Stimulated activated naive B cell treated with anti-CD40 and anti-IgM and Interleukin-4, amounts not matched to agents 10 μg/mL and 1 μg/mL and 100 μg/mL, for 72 hours (primary cell): ENCODE measurements at regions not wholly inside any gene's neighbourhood (a gene's known extent, or its start where the extent isn't known, plus 50 kb on each side); places are given as distances from the start of the nearest gene placed in this dataset.
A peak's percentile ranks its signal among the peaks of the same experiment; 100 is the strongest.
"Not testable (repeated sequence)": the region's sequence is repeated elsewhere in the genome, so short reads cannot be mapped to it uniquely, and the experiment has no call there.

Experiments used
- ATAC-seq, 2 donors: fragments of 150-1000 bp; cut with Tn5 transposase; replicated peaks; 2 replicates each; pipeline ENCODE4 v1.10.0; 2021; ENCODE audit warnings: moderate library complexity in 1 of 2
- DNase-seq: peaks from one replicate; pipeline ENCODE4 v3.0.0; 2021
- H3K27ac Mint-ChIP-seq: one replicate; pipeline ENCODE4 v1.8.0; 2022; ENCODE audit warnings: mild to moderate bottlenecking, mixed read lengths
- H3K27me3 Mint-ChIP-seq, 2 donors: one replicate each; pipeline ENCODE4 v1.8.0; 2022; ENCODE audit warnings: mixed read lengths in 2 of 2
- H3K36me3 Mint-ChIP-seq, 2 donors: one replicate each; pipeline ENCODE4 v1.8.0; 2022; ENCODE audit warnings: mixed read lengths in 2 of 2, mild to moderate bottlenecking in 1 of 2
- H3K4me1 Mint-ChIP-seq, 2 donors: one replicate each; pipeline ENCODE4 v1.8.0; 2022; ENCODE audit warnings: mixed read lengths in 2 of 2, mild to moderate bottlenecking in 1 of 2
- H3K4me3 Mint-ChIP-seq, 2 donors: one replicate each; pipeline ENCODE4 v1.8.0; 2022; ENCODE audit warnings: mild to moderate bottlenecking in 2 of 2, mixed read lengths in 2 of 2, moderate library complexity in 1 of 2
- H3K9me3 Mint-ChIP-seq, 2 donors: one replicate each; pipeline ENCODE4 v1.8.0; 2022; ENCODE audit warnings: mixed read lengths in 2 of 2, mild to moderate bottlenecking in 1 of 2

DNA sequence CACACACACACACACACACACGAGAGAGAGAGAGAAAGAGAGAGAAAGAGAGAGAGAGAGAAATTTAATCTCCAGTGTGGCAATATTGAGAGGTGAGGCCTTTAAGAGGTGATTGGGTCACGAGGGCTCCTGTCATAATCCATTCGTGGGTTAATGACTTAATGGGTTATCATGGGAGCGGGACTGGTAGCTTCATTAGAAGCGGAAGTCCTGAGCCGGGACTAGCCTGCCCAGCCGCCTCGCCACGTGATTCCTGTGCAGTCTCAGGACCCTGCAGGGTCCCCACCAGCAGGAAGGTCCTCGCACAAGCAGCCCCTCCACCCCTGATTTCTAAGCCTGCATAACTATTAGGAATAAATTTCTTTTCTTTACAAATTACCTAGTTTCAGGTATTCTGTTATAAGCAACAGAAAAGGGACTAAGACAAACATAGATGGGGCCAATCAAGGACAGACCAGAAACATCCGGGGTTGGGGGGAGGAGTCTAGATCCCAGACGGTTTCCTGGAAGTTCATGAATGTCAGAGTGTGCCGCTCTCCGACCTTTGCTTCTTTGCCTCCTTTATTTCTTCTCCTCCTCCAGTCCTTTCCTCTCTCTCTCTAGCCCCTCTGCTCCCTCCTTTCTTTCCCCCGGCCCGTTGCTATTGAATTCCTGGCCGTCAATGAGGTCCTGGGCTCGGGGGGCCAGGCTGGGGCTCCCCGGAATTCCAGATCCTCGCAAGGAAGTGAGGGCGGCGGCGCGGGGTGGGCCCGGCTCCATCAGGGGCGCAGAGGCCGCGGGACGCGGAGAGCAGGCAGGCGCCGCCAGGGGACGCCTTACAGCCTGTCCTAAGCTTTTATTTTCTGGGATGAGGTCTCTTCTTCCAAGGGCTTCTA, 146.8 kb downstream of the CYP26A1 start:
- DNase-seq = no peak
- H3K9me3 Mint-ChIP-seq = no peaks in the 10 kb centered on the region
- ATAC-seq = no peak
- H3K27ac Mint-ChIP-seq = no peak overlapping the region
- peaks cover 0 to under 1% of the 10 kb centered on the region in 2 donors for H3K27me3 Mint-ChIP-seq
- no peaks in the 10 kb centered on the region for H3K4me1 Mint-ChIP-seq
- H3K4me3 Mint-ChIP-seq = no peak overlapping the region
- H3K36me3 Mint-ChIP-seq = no peaks in the 10 kb centered on the region

GRCh38 chr10:93221171-93221496, 147.4 kb downstream of the CYP26A1 start:
- no peaks in the 10 kb centered on the region for H3K36me3 Mint-ChIP-seq
- no peak overlapping the region for H3K27ac Mint-ChIP-seq
- no peaks in the 10 kb centered on the region for H3K4me1 Mint-ChIP-seq
- H3K9me3 Mint-ChIP-seq = no peaks in the 10 kb centered on the region
- DNase-seq (no peak), ATAC-seq (no peak)
- no peak overlapping the region for H3K4me3 Mint-ChIP-seq
- peaks cover 0 to 6% of the 10 kb centered on the region in 2 donors for H3K27me3 Mint-ChIP-seq

DNA sequence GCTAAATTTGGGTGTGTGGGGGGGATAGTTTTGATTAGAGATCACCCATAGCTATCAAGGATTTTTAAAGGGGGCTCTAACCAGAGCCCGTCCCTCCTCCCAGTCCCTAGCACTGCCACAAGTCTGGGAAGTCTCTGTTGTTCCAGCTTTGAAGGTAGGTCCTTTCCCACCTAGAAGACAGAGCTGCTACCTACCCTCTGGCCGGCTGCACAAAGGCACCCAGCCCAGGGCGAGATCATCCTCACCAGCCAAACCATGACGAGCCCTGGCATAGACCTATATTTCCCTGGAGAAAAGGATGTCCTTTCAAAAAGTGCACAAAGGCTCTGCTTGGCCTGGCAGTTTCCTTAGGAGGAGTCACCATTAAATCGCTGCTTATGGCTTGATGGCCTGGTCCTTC, 147.8 kb downstream of the CYP26A1 start:
- Mint-ChIP-seq H3K4me1 (no peaks in the 10 kb centered on the region), H3K9me3 (no peaks in the 10 kb centered on the region), H3K27me3 (peaks cover 0 to 7% of the 10 kb centered on the region in 2 donors), H3K36me3 (no peaks in the 10 kb centered on the region), H3K27ac (no peak overlapping the region), H3K4me3 (no peak overlapping the region)
- ATAC-seq = no peak
- DNase-seq = no peak

DNA sequence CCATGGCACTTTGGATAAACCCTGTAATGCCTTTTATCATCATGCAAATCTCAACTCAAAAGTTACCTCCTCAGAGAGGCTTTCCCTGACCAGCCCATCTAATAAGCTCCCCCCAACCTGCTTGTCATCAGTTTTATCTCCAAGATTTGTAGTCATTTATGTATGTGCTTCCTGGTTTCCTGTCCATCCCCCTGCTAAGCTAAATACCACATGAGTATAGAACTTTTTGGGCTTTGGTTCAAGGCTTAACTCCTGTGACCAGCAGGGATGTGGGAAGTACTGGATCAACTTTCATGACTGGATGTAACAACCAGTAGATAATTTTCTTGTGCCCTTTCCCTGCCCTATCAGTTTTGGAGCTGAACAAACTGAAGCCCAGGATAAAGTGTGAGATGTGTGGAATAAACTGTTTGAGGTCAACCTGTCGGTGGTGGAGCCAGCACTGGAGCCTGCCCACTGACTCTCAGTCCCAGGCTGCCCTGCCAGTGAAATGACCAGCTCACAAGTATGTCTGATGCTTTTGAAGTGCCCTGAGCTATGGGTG, 148.6 kb downstream of the CYP26A1 start:
- no peaks in the 10 kb centered on the region for H3K36me3 Mint-ChIP-seq
- no peak for ATAC-seq
- no peaks in the 10 kb centered on the region for H3K4me1 Mint-ChIP-seq

DNA sequence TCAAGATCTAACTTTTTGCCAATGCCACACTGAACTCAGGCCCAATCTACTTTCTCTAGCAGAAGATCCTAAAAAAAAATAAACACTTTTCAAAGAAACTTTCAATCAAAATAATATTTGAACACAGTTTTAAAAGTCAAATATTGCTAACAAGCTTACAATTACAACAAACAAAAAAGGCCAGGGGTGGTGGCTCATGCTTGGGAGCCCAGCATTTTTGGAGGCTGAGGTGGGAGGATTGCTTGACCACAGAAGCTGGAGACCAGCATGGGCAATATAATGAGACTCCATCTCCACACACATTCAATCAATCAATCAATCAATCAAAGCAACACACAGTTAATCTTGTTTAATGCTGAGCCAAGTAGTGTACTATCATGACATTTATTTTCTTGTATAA, 149.2 kb downstream of the CYP26A1 start:
- Mint-ChIP-seq H3K27me3 (peaks cover 0 to 7% of the 10 kb centered on the region in 2 donors), H3K9me3 (no peaks in the 10 kb centered on the region), H3K36me3 (no peaks in the 10 kb centered on the region), H3K27ac (no peak overlapping the region), H3K4me1 (no peaks in the 10 kb centered on the region), H3K4me3 (no peak overlapping the region)
- ATAC-seq = no peak
- no peak for DNase-seq

More for the DNA sequence above, 148.6 kb downstream of the CYP26A1 start:
- no peak overlapping the region for H3K4me3 Mint-ChIP-seq
- H3K27me3 Mint-ChIP-seq = peaks cover 0 to 7% of the 10 kb centered on the region in 2 donors
- no peaks in the 10 kb centered on the region for H3K9me3 Mint-ChIP-seq
- DNase-seq = no peak
- no peak overlapping the region for H3K27ac Mint-ChIP-seq

DNA sequence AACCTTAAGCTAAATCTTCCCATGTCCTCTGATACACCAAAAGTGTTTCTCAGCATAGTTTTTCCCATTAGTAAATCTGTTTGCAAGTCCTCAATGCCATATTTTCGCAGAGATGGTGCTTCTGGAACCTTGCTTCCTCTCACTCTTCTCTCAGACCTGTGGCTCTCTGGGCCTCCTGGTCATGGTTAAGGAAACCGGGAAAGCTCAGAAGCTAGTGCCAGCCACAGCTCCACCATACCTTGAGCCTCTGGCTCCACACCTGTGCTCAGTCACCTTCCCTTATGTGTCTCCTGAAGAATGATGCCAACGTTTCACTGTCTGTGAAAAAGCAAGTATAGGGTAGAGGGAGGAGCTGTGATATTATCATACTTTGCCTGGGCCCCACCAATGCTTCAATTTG, 149.6 kb downstream of the CYP26A1 start:
- no peak for ATAC-seq
- Mint-ChIP-seq H3K27me3 (peaks cover 0 to 7% of the 10 kb centered on the region in 2 donors), H3K4me1 (no peaks in the 10 kb centered on the region), H3K4me3 (no peak overlapping the region), H3K27ac (no peak overlapping the region), H3K9me3 (no peaks in the 10 kb centered on the region), H3K36me3 (no peaks in the 10 kb centered on the region)
- no peak for DNase-seq

GRCh38 chr10:93224005-93224779, 150.5 kb downstream of the CYP26A1 start:
- no peaks in the 10 kb centered on the region for H3K9me3 Mint-ChIP-seq
- peaks cover 0 to 7% of the 10 kb centered on the region in 2 donors for H3K27me3 Mint-ChIP-seq
- no peaks in the 10 kb centered on the region for H3K4me1 Mint-ChIP-seq
- ATAC-seq (peak; percentile 36 to 54), DNase-seq (no peak)
- H3K27ac Mint-ChIP-seq = no peak overlapping the region
- H3K4me3 Mint-ChIP-seq = no peak overlapping the region
- no peaks in the 10 kb centered on the region for H3K36me3 Mint-ChIP-seq

DNA sequence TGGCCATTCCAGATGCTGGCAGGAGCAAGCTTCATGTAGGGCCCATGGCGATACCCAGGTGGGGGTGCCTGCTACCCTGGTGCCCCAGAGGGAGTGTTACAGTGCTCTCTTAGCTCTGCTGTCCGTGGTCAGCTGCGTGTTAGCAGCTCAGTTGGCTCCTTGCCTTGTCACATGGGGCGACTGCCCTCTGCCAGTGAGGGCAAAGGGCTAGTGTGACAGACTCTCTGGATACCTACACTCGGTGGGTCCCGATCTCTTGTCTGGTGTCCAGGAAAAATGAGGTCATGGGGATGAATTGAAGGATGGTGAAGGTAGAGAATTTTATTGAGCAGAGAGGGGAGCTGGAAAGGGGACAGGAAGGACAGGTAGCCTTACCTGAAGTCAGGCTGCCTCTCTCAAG, 152.2 kb downstream of the CYP26A1 start:
- ATAC-seq = no peak
- H3K4me3 Mint-ChIP-seq = no peak overlapping the region

GRCh38 chr10:93226619-93227018, 152.9 kb downstream of the CYP26A1 start:
- H3K27me3 Mint-ChIP-seq = peaks cover 0 to 7% of the 10 kb centered on the region in 2 donors
- DNase-seq (no peak), ATAC-seq (no peak)
- H3K9me3 Mint-ChIP-seq = no peaks in the 10 kb centered on the region
- H3K27ac Mint-ChIP-seq = no peak overlapping the region
- no peaks in the 10 kb centered on the region for H3K4me1 Mint-ChIP-seq
- no peaks in the 10 kb centered on the region for H3K36me3 Mint-ChIP-seq
- H3K4me3 Mint-ChIP-seq = no peak overlapping the region

More for the DNA sequence above, 152.2 kb downstream of the CYP26A1 start:
- no peak for DNase-seq
- no peak overlapping the region for H3K27ac Mint-ChIP-seq
- peaks cover 0 to 7% of the 10 kb centered on the region in 2 donors for H3K27me3 Mint-ChIP-seq
- H3K9me3 Mint-ChIP-seq = no peaks in the 10 kb centered on the region
- no peaks in the 10 kb centered on the region for H3K4me1 Mint-ChIP-seq
- H3K36me3 Mint-ChIP-seq = no peaks in the 10 kb centered on the region

DNA sequence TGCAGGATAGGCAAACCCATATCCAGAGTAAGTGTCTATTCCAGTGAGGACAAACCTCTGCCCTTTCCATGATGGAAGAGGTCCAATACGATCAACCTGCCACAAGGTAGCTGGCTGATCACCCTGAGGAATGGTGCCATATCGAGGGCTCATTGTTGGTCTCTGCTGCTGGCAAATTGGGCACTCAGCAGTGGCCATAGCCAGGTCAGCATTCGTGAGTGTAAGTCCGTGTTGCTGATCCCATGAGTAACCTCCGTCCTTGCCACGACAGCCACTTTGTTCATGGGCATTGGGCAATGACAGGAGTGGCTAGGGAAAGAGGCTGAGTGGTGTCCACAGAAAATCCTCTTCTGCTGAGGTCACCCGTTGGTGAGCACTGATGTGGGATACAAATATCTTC, 156.9 kb downstream of the CYP26A1 start:
- H3K36me3 Mint-ChIP-seq, H3K27me3 Mint-ChIP-seq, DNase-seq, H3K27ac Mint-ChIP-seq, H3K4me1 Mint-ChIP-seq, H3K9me3 Mint-ChIP-seq, ATAC-seq, H3K4me3 Mint-ChIP-seq: not testable (repeated sequence)

DNA sequence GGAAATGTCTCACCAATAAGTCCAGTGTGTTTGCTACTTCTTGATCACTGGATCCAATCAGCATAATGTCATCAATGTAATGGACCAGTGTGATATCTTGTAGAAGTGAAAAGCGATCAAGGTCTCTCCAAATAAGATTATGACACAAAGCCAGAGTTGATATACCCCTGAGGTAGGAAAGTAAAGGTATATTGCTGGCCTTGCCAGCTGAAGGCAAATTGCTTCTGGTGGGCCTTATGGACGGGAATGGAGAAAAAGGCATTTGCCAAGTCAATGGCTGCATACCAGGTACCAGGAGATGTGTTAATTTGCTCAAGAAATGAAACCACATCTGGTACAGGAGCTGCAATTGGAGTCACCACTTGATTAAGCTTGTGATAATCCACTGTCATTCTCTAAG, 158.5 kb downstream of the CYP26A1 start:
- not testable (repeated sequence) for H3K36me3 Mint-ChIP-seq, H3K27ac Mint-ChIP-seq, H3K9me3 Mint-ChIP-seq, H3K4me1 Mint-ChIP-seq, H3K27me3 Mint-ChIP-seq, DNase-seq, ATAC-seq, H3K4me3 Mint-ChIP-seq

DNA sequence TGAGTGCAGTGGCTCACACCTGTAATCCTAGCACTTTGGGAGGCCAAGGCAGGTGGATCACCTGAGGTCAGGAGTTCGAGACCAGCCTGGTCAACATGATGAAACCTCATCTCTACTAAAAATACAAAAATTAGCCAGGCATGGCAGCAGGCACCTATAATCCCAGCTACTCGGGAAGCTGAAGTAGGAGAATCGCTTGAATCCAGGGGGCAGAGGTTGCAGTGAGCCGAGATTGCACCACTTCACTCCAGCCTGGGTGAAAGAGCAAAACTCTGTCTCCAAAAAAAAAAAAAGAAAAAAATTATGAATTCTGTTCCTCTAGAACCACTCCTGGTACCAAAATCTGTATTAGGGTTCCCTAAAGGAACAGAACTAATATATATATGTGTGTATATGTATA, 161.2 kb downstream of the CYP26A1 start:
- not testable (repeated sequence) for ATAC-seq, H3K4me3 Mint-ChIP-seq, DNase-seq, H3K27ac Mint-ChIP-seq, H3K36me3 Mint-ChIP-seq, H3K9me3 Mint-ChIP-seq, H3K27me3 Mint-ChIP-seq, H3K4me1 Mint-ChIP-seq

- peaks cover 0 to 14% of the 10 kb centered on the region in 2 donors for H3K27me3 Mint-ChIP-seq
- H3K4me3 Mint-ChIP-seq = no peak overlapping the region
- H3K36me3 Mint-ChIP-seq = no peaks in the 10 kb centered on the region
- ATAC-seq = no peak
- H3K9me3 Mint-ChIP-seq = peaks cover 0 to 4% of the 10 kb centered on the region in 2 donors
- peaks cover 4 to 10% of the 10 kb centered on the region in 2 donors for H3K4me1 Mint-ChIP-seq
- no peak overlapping the region for H3K27ac Mint-ChIP-seq
- no peak for DNase-seq
Measured at GRCh38 chr10:93235686-93236085, 162.0 kb downstream of the CYP26A1 start.

- Mint-ChIP-seq H3K9me3 (peaks cover 0 to 4% of the 10 kb centered on the region in 2 donors), H3K27me3 (peaks cover 0 to 19% of the 10 kb centered on the region in 2 donors), H3K27ac (no peak overlapping the region), H3K4me3 (no peak overlapping the region), H3K36me3 (no peaks in the 10 kb centered on the region), H3K4me1 (peaks cover 4 to 10% of the 10 kb centered on the region in 2 donors)
- no peak for DNase-seq
- ATAC-seq = no peak
Measured at GRCh38 chr10:93236393-93237040, 162.8 kb downstream of the CYP26A1 start.
